Heart left ventricle (tissue), 16 donors: ENCODE measurements at regions not wholly inside any gene's neighbourhood (a gene's known extent, or its start where the extent isn't known, plus 50 kb on each side); places are given as distances from the start of the nearest gene placed in this dataset.

Source experiments
- ATAC-seq, 4 donors: fragments of 200-7000 bp; cut with Tn5 transposase; one replicate each; pipeline ENCODE4 v1.9.1; 2020 to 2022; ENCODE audit warnings: moderate library complexity in 4 of 4, mild to moderate bottlenecking in 3 of 4, moderate number of reproducible peaks in 1 of 4
- DNase-seq, 5 donors: peaks; one replicate each; pipeline ENCODE4 v3.0.0-alpha.2; 2020
- H3K27ac ChIP-seq, 12 donors: fragments of 200-600 bp; sonication (generic) in 4 of 12; one replicate each; pipeline versions ENCODE4 v1.5.0 to v1.8.0; 2016 to 2022; ENCODE audit warnings: mild to moderate bottlenecking in 2 of 12
- H3K27me3 ChIP-seq, 9 donors: fragments of 200-600 bp; sonication (generic) in 2 of 9; one replicate each; pipeline versions ENCODE4 v1.5.1 to v1.8.0; 2016 to 2022; ENCODE audit warnings: mild to moderate bottlenecking in 3 of 9
- H3K36me3 ChIP-seq, 9 donors: fragments of 200-600 bp; sonication (generic) in 2 of 9; one replicate each; pipeline versions ENCODE4 v1.5.0 to v1.8.0; 2018 to 2022; ENCODE audit warnings: mild to moderate bottlenecking in 2 of 9
- H3K4me1 ChIP-seq, 12 donors: fragments of 200-600 bp; sonication (generic) in 4 of 12; one replicate each; pipeline versions ENCODE4 v1.5.0 to v1.8.0; 2016 to 2022; ENCODE audit warnings: mild to moderate bottlenecking in 3 of 12
- H3K4me3 ChIP-seq, 12 donors: fragments of 200-600 bp; sonication (generic) in 4 of 12; one replicate each; pipeline versions ENCODE4 v1.5.0 to v1.8.0; 2017 to 2022; ENCODE audit warnings: mild to moderate bottlenecking in 9 of 12, moderate library complexity in 4 of 12
- H3K9me3 ChIP-seq, 12 donors: fragments of 200-600 bp; sonication (generic) in 4 of 12; one replicate each; pipeline versions ENCODE4 v1.5.0 to v1.8.0; 2016 to 2022; ENCODE audit warnings: mild to moderate bottlenecking in 1 of 12
- POLR2A ChIP-seq, 2 donors: fragments of 450-650 bp; IDR thresholded peaks; one replicate each; pipeline ENCODE4 v1.6.1; 2017; ENCODE audit warnings: antibody characterized with exemption in 2 of 2, mild to moderate bottlenecking in 2 of 2, moderate library complexity in 2 of 2
- WGBS, 4 donors: extraction: QIAGEN DNeasy Blood & Tissue Kit in 2 of 4; methylation state at CpG; one replicate each; pipeline versions ENCODE4 v1.1.5 to v1.1.7; 2013 to 2018; 5-methylcytosine and 5-hydroxymethylcytosine counted together
- intact Hi-C, 10 donors: fragments of 100-400 bp; cut with DNase I; formaldehyde crosslinking; loops; one replicate each; pipeline versions ENCODE4 v1.11.1 to v1.14.2; 2022
- TF ChIP-seq, protein P1 (sequence below), 12 donors: fragments of 200-600 bp; sonication (generic) in 4 of 12; IDR thresholded peaks; one replicate each; pipeline versions ENCODE4 v1.5.0 to v1.8.0; 2018 to 2022; ENCODE audit warnings: antibody characterized with exemption in 12 of 12, mild to moderate bottlenecking in 5 of 12
- donor health status: ischemic (EF 13 %, LVEDD 7.1; RV severe dilation, severe dysfunction).
- donor health status: healthy with polysubstance abuse.
- donor health status: DM: no; HTN: yes; CAD: no.
- donor health status: DM: no; HTN: no; CAD: no.
- donor health status: ischemic (EF 25% LVEDD 6.9; RV normal size, moderate dysfunction).
- donor health status: ischemic (EF 25% LVEDD 5.7; RV mildly dilated, moderate dysfunction).
- donor health status: healthy.
- donor health status: DM: yes; HTN: yes; CAD: no.
- donor health status: ischemic (EF 35%, LVEDD 5.7; RV mildly dilated, moderate dysfunction).
- donor health status: nonischemic (EF 11% LVEDD 7.7; RV severe dilation, severe dysfunction).
- donor health status: DM: yes; HTN: yes; CAD: no.
- donor health status: PGD.
- donor health status: ischemic (EF 29% LVEDD 5.4; RV normal size, mild dysfunction).
- donor health status: nonischemic (EF 23%, LVEDD 6.1; RV moderate dilation, normal function).

DNA sequence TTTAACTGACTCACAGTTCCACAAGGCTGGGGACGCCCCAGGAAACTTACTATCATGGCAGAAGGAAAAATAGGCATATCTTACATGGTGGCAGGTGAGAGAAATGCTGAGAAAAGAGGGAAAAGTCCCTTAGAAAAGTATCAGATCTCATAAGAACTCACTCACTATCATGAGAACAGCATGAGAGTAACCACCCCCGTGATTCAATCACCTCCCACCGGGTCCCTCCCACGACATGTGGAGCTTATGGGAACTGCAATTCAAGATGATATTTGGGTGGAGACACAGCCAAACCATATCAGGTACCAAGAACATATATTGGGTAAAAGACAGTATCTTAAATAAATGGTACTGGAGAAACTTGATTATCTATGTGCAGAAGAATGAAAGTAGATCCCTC is 100.3 kb upstream of the FAR2 start:
- H3K27me3 ChIP-seq = no peaks in the 10 kb centered on the region
- H3K27ac ChIP-seq = no peak overlapping the region
- H3K4me1 ChIP-seq = no peaks in the 10 kb centered on the region
- no peak overlapping the region for H3K4me3 ChIP-seq
- WGBS, 4 donors = 70 to 73% (median 71%) methylated on average over 4 of the region's 4 CpGs
- ATAC-seq (no peak), DNase-seq (no peak)
- no peak for TF ChIP-seq POLR2A (IDR thresholded peaks at IDR 0.05)
- TF ChIP-seq, protein P1, sequence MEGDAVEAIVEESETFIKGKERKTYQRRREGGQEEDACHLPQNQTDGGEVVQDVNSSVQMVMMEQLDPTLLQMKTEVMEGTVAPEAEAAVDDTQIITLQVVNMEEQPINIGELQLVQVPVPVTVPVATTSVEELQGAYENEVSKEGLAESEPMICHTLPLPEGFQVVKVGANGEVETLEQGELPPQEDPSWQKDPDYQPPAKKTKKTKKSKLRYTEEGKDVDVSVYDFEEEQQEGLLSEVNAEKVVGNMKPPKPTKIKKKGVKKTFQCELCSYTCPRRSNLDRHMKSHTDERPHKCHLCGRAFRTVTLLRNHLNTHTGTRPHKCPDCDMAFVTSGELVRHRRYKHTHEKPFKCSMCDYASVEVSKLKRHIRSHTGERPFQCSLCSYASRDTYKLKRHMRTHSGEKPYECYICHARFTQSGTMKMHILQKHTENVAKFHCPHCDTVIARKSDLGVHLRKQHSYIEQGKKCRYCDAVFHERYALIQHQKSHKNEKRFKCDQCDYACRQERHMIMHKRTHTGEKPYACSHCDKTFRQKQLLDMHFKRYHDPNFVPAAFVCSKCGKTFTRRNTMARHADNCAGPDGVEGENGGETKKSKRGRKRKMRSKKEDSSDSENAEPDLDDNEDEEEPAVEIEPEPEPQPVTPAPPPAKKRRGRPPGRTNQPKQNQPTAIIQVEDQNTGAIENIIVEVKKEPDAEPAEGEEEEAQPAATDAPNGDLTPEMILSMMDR (IDR thresholded peaks at IDR 0.05) = no peak
- intact Hi-C loops = no loop called here
- no peaks in the 10 kb centered on the region for H3K36me3 ChIP-seq
- peaks cover 0 to 7% (median 0%) of the 10 kb centered on the region in 12 donors for H3K9me3 ChIP-seq

DNA sequence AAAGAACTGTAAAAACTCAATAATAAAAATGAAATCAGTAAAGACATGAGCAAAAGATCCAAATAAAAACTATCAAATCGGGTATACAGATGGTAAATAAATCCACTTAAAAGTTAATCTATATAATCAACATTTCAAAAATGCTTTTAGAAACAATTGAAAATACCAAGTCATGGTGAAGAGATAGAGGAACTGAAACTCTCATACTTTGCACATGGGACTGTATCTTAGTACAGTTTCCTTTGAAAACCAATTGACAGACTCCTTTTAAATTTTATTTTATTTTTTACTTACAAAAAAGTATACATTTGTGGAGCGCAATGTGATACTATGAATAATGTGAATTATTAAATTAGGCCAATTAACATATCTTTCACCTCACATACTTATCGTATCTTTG is 98.6 kb upstream of the FAR2 start:
- DNase-seq (no peak), ATAC-seq (no peak)
- H3K4me1 ChIP-seq = no peaks in the 10 kb centered on the region
- no peak overlapping the region for H3K27ac ChIP-seq
- intact Hi-C loops = no loop called here
- H3K9me3 ChIP-seq = peaks cover 0 to 7% (median 0%) of the 10 kb centered on the region in 12 donors
- no peak overlapping the region for H3K4me3 ChIP-seq
- no peak for TF ChIP-seq POLR2A (IDR thresholded peaks at IDR 0.05)
- TF ChIP-seq, protein P1 (IDR thresholded peaks at IDR 0.05) = no peak
- H3K36me3 ChIP-seq = no peaks in the 10 kb centered on the region
- H3K27me3 ChIP-seq = no peaks in the 10 kb centered on the region
- 26 to 54% (median 36%) methylated on average over 3 of the region's 3 CpGs for WGBS, 4 donors

DNA sequence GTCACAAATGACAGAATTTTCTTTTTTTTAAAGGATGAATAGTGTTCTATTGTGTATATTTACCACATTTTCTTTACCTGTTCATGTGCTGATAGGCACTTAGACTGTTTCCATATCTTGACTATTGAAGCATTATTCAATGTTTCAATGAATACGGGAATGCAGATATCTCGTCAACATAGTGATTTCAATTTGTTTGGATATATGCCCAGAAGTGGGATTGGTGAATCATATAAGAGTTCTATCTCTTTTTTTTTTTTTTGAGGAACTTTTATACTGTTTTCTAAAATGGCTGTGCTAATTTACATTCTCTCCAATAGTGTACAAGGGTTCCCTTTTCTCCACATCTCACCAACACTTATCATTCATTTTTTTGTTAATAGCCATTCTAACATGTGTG is 97.9 kb upstream of the FAR2 start:
- intact Hi-C loops = no loop called here
- WGBS, 4 donors = 67 to 84% (median 74%) methylated on average over 2 of the region's 2 CpGs

DNA sequence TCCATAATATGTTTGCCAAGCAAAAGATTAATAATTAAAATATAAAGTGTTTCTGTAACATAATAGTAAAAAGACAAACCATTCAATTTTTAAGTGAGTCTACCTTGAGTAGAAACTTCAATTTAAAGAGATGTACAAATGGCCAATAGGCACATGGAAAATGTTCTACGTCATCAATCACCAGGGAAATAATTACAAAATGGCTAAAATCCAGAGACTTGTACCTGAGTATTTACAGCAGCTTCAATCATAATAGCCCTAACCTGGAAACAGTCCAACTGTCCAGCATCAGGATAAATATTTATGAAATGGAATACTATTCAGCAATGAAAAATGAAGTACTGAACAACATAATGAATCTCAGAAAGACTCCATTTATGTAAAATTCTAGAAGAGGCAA is 95.5 kb upstream of the FAR2 start:
- intact Hi-C loops = no loop called here
- no peak for DNase-seq
- no peaks in the 10 kb centered on the region for H3K36me3 ChIP-seq
- no peaks in the 10 kb centered on the region for H3K4me1 ChIP-seq
- H3K4me3 ChIP-seq = no peak overlapping the region
- no peak for ATAC-seq
- no peak for TF ChIP-seq POLR2A (IDR thresholded peaks at IDR 0.05)
- TF ChIP-seq, protein P1 (IDR thresholded peaks at IDR 0.05) = no peak
- H3K27ac ChIP-seq = no peak overlapping the region
- WGBS, 4 donors = 95 to 97% (median 96%) methylated on average over 1 of the region's 1 CpG
- peaks cover 0 to 5% (median 0%) of the 10 kb centered on the region in 12 donors for H3K9me3 ChIP-seq
- H3K27me3 ChIP-seq = no peaks in the 10 kb centered on the region

More for the DNA sequence above, 97.9 kb upstream of the FAR2 start:
- no peak for TF ChIP-seq POLR2A (IDR thresholded peaks at IDR 0.05)
- TF ChIP-seq, protein P1 (IDR thresholded peaks at IDR 0.05) = no peak
- ATAC-seq = no peak
- Histone ChIP-seq H3K27ac (no peak overlapping the region), H3K36me3 (no peaks in the 10 kb centered on the region), H3K9me3 (peaks cover 0 to 7% (median 0%) of the 10 kb centered on the region in 12 donors), H3K4me1 (no peaks in the 10 kb centered on the region), H3K27me3 (no peaks in the 10 kb centered on the region), H3K4me3 (no peak overlapping the region)
- DNase-seq = no peak
